HG03060 (cell line): ENCODE measurements at regions not wholly inside any gene's neighbourhood (a gene's known extent, or its start where the extent isn't known, plus 50 kb on each side); places are given as distances from the start of the nearest gene placed in this dataset.

Experiments used
- ATAC-seq: cut with Tn5 transposase; IDR thresholded peaks from one replicate; pipeline ENCODE4 v1.9.1; 2021; ENCODE audit warnings: low read depth, moderate number of reproducible peaks; ENCODE audit not compliant: unreplicated experiment

GRCh38 chr21:28272272-28272992, 720.2 kb downstream of the LTN1 start:
- ATAC-seq, result no peak

- no peak for ATAC-seq
Observed at GRCh38 chr21:28269173-28269572, 723.5 kb downstream of the LTN1 start.

GRCh38 chr21:28268685-28269084, 724.0 kb downstream of the LTN1 start:
- no peak for ATAC-seq

GRCh38 chr21:28267449-28267848, 725.2 kb downstream of the LTN1 start:
- ATAC-seq, result no peak

- no peak for ATAC-seq
Observed at GRCh38 chr21:28266061-28266460, 726.6 kb downstream of the LTN1 start.

GRCh38 chr21:28263974-28264373, 728.7 kb downstream of the LTN1 start:
- ATAC-seq, result no peak

- ATAC-seq, result no peak
Observed at GRCh38 chr21:28261298-28261697, 731.4 kb downstream of the LTN1 start.

DNA sequence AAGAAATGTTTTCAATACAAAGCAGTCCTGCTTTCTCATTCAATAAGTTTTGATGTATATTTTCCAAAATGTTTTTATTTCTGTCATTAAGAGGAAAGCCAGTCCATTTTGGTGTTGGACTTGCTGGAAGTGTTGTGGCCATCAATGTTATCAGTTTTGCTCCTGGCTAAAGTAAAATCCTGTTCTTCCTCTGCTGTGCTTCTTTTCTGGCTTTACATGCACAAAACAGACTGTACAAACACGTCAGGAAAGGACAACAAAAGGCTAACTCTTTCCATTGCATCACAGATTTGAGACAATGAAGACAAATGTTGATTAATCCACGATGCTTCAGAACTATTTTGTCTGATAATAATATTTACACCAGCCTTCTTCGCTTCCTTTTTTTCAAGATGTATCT, 735.4 kb downstream of the LTN1 start:
- ATAC-seq, result no peak

- ATAC-seq, result no peak
Observed at GRCh38 chr21:28256837-28257236, 735.8 kb downstream of the LTN1 start.

DNA sequence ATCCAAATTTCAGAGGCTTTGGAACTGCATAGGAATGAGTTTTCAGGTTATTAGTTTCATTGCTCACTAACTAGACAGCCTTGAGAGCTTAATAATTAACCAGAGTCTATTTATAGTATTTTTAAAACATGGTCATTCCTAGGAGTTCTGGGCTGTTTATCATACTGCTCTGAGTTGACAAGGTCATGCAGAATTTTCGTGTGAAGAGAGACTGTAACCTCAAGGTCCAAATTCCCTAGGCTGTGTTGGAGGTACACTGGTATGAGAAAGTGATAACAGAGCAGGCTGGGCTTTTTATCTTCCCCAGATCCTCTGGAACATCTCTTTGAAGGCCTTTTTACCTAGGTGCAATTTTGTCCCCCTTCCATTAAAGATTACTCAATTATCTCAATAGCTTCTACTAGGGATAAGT, 736.3 kb downstream of the LTN1 start:
- ATAC-seq, result no peak

DNA sequence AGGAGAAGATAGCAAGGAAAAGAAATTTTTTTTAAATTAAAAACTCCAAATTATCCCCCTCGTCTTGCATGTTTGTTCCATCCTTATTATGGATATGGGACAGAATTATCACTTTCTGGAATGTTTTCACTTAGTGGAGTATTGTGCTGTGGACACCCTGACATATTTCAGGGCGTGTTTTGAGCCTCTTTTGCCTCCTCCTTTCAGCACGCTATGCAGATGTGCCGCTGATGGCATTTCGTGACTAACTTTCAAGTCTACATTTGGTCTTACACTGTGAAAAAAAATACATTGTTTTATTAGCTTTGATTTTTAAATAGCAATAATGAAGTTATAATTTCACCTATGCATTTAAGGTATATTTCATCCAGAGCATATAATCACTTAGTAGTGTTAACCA, 738.7 kb downstream of the LTN1 start:
- no peak for ATAC-seq

DNA sequence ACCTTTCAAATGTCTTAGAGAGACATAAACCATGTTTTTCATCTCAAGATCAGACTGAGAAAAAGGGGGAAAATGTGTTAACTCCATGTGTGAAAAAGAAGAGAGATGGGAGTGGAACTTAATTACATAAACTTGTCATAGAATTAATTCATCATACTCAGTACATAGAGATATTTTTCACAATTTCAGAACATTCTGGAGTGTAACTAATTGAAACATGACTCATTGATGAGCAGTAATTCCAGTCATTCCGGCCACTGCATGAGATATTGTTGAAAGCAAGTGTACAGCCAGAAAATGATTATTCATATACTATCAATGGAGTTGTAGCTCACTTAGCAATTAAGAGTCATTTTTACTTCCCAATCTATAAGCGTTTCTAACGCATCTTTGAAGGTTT, 739.3 kb downstream of the LTN1 start:
- ATAC-seq, result no peak

- ATAC-seq, result no peak
Observed at GRCh38 chr21:28252928-28253327, 739.7 kb downstream of the LTN1 start.

- no peak for ATAC-seq
Observed at GRCh38 chr21:28250946-28251345, 741.7 kb downstream of the LTN1 start.

GRCh38 chr21:28247454-28248020, 745.1 kb downstream of the LTN1 start:
- ATAC-seq, result no peak

DNA sequence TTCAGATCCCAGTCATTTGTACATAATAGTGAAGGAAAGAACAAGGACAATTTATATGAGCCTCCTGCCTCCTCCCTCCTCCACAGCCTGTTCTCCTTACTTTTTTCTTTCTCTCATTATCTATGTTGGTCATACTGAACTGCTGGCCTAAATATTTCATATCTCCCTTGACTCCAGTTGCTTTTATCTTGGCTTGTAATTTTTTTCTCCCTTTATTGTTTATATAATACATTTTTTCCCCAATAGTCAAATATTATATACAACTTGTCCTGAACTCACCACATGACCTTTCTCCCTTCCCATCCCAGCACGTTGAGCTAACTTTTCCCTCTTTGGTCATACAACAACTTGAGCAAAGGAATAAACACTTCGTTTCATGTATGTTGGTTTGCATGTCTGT, 752.1 kb downstream of the LTN1 start:
- ATAC-seq, result no peak

DNA sequence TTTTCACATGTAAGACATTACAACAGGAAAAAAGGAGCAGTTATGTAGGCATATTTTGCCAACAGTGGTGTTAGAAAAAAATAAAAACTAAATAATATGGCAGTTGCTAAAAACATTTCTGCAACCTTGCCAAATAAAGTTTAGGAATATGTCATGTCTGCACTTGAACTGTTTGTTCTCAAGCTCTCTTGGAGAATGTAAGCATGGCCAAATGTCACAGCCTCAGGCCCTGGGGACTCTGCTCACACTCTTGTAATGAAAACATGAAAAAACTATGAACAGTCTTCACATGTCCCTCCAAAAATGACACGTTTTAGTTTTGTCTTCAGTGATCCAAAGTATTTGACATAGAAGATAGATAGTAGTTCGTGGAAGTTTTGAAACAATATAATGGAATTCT, 753.3 kb downstream of the LTN1 start:
- ATAC-seq, result no peak

DNA sequence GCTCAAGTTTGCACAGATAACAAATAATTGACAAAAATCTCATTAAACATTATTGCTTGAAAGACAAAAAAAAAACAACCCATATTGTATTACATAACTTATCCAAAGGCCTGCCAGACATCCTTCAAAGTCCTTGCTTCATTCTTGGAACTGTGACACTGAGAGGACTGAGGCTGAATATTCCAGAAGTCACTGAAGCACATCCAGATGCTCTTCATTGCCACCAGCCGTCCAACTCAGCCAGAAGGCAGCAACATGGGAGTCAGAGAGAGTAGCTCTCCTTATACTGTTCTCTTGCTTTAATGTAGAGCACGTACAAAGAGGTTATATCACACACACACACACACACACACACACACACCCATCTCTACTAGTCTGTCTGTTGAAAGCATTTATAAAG, 755.0 kb downstream of the LTN1 start:
- ATAC-seq, result no peak

GRCh38 chr21:28235169-28235895, 757.3 kb downstream of the LTN1 start:
- ATAC-seq, result no peak

DNA sequence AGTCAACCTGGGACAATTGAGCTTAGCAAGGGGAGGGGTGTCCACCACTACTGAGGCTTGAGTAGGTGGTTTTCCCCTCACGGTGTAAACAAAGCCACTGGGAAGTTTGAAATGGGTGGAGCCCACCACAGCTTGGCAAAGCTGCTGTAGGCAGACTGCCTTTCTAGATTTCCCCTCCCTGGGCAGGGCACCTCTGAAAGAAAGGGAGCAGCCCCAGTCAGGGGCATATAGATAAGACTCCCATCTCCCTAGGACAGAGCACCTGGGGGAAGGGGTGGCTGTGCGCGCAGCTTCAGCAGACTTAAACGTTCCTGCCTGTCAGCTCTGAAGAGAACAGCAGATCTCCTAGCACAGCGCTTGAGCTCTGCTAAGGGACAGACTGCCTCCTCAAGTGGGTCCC, 758.4 kb downstream of the LTN1 start:
- ATAC-seq, result no peak

DNA sequence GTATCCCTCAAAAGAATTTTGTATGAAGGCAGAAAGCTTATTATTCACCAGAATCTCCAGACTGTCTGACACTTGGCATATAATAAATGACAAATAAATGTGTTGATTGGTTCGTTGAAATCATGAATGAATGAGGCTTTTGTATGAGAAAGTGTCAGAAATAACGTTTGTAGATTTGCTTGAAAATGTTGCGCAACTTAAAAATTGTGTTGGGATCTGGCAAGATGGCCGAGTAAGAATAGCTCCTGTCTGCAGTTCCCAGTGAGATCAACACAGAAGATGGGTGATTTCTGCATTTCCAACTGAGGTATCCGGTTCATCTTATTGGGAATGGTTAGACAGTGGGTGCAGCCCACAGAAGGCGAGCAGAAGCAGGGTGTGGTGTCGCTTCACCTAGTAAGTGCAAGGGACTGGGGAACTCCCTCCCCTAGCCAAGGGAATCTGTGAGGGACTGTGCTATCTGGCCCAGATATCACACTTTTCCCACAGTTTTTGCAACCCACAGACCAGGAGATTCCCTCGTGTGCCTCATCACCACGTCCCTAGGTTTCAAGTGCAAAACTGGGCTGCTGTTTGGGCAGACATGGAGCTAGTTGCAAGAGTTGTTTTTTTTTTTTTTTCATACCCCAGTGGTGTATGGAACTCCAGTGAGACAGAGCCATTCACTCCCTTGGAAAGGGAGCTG, 759.0 kb downstream of the LTN1 start:
- no peak for ATAC-seq
